ENCODE measurements at regions not wholly inside any gene's neighbourhood (a gene's known extent, or its start where the extent isn't known, plus 50 kb on each side); places are given as distances from the start of the nearest gene placed in this dataset.
"Not testable (repeated sequence)": the region's sequence is repeated elsewhere in the genome, so short reads cannot be mapped to it uniquely, and the experiment has no call there.

DNA sequence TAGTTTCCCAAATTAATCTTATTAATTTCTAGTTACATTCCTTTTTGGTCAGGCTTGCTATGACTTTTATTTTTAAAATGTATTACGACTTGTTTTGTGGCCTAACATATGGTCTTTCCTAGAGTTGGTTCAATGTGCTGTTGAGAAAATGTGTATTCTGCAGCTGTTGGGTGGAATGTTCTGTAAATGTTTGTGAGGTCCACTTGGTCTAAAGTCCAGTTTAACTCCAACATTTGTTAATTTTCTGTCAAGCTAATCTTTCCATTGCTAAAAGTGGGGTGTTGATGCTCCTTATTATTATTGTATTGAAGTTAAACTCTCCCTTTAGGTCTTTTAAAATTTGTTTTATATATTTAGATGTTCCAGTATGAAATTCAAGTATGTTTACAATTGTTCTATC lies 1010.8 kb upstream of the EDIL3 start:
- no peak overlapping the region for H3K4me3 ChIP-seq (ENCODE audit: low read depth, low read length)
- in situ Hi-C loops (cut with HindIII; ENCODE audit: low sequenced_read_pairs), result no loop called here
- TF ChIP-seq, protein P1, sequence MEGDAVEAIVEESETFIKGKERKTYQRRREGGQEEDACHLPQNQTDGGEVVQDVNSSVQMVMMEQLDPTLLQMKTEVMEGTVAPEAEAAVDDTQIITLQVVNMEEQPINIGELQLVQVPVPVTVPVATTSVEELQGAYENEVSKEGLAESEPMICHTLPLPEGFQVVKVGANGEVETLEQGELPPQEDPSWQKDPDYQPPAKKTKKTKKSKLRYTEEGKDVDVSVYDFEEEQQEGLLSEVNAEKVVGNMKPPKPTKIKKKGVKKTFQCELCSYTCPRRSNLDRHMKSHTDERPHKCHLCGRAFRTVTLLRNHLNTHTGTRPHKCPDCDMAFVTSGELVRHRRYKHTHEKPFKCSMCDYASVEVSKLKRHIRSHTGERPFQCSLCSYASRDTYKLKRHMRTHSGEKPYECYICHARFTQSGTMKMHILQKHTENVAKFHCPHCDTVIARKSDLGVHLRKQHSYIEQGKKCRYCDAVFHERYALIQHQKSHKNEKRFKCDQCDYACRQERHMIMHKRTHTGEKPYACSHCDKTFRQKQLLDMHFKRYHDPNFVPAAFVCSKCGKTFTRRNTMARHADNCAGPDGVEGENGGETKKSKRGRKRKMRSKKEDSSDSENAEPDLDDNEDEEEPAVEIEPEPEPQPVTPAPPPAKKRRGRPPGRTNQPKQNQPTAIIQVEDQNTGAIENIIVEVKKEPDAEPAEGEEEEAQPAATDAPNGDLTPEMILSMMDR (IDR thresholded peaks at IDR 0.05; ENCODE audit: low read depth, low read length, missing control alignments), result no peak
- no peak for DNase-seq (ENCODE audit: low read depth)

DNA sequence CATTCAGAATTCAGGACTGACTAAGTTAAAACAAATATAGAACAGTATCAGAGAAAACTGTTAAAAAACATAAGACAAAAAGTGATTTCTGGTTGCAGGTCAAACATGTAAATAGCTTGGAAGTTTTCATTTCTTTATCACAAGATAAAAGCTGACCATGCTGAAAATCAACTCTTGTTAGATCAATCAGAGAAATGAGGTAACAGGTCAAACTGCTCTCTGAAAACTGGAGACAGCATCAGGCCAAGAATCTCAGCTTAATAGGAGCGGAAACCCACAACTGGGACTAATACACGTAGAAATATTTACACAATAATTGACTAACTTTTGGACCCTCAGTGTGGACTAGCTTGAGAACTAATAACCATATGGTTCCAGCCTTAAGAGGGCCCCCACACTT lies 1012.8 kb upstream of the EDIL3 start:
- no peak for DNase-seq (ENCODE audit: low read depth)
- in situ Hi-C loops (cut with HindIII; ENCODE audit: low sequenced_read_pairs), result no loop called here
- TF ChIP-seq, protein P1 (IDR thresholded peaks at IDR 0.05; ENCODE audit: low read depth, low read length, missing control alignments), result no peak
- no peak overlapping the region for H3K4me3 ChIP-seq (ENCODE audit: low read depth, low read length)

DNA sequence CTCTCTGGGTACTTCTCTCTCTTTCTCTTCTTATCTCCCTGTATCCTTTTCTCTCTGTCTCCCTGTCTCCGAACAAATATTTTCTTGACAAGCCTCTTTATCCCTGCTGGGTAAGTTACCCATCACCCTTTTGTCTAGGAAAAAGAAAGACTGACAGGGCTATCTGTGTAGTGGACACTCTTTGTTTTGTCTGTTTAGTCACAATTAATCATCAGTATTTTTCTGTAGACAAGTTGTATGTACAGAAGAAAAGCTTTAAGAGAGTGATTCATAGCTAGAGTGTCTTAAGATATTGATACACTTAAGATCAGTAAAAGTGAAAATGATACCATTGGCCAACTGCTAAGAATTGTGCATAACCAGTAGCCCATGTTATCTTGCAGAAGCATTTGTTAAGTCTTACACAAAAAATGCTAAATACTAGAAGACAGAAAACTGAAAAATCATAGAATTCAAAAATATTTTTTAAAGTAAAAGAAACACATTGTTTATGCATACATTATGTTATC lies 1043.8 kb upstream of the EDIL3 start:
- no peak overlapping the region for H3K4me3 ChIP-seq (ENCODE audit: low read depth, low read length)

DNA sequence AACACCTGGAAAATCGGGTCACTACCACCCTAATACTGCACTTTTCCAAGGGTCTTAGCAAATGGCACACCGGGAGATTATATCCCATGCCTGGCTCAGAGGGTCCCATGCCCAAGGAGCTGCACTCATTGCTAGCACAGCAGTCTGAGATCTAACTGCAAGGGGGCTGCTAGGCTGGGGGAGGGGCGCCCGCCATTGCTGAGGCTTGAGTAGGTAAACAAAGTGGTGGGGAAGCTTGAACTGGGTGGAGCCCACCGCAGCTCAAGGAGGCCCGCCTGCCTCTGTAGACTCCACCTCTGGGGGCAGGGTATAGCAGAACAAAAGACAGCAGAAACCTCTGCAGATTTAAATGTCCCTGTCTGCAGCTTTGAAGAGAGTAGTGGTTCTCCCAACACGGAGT lies 1047.0 kb upstream of the EDIL3 start:
- in situ Hi-C loops (cut with HindIII; ENCODE audit: low sequenced_read_pairs), result not testable (repeated sequence)

More for the DNA sequence above, 1043.8 kb upstream of the EDIL3 start:
- TF ChIP-seq, protein P1 (IDR thresholded peaks at IDR 0.05; ENCODE audit: low read depth, low read length, missing control alignments), result no peak
- in situ Hi-C loops (cut with HindIII; ENCODE audit: low sequenced_read_pairs), result no loop called here
- DNase-seq (ENCODE audit: low read depth), result no peak

DNA sequence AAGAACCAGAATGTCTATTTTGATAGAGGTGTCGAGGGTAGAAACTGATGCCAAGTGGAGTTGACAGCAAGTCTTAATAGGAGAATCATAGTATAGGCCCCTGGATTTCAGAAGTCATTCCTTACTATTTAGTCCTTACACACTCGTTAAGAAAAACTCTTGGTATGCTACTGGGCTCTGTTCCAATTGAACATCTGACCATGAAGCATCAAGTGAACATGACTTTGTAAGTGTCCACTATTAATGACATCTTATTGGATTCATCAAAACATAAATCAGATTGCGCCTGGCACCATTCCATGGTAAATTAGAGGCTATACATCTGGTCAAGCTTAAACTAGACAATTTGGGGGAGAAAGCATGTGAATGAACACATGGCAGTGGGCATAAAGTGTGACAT lies 1056.5 kb upstream of the EDIL3 start:
- in situ Hi-C loops (cut with HindIII; ENCODE audit: low sequenced_read_pairs), result no loop called here
- TF ChIP-seq, protein P1 (IDR thresholded peaks at IDR 0.05; ENCODE audit: low read depth, low read length, missing control alignments), result no peak
- peak; percentile 1 for DNase-seq (ENCODE audit: low read depth)
- H3K4me3 ChIP-seq (ENCODE audit: low read depth, low read length), result no peak overlapping the region

More for the DNA sequence above, 1047.0 kb upstream of the EDIL3 start:
- not testable (repeated sequence) for H3K4me3 ChIP-seq (ENCODE audit: low read depth, low read length); DNase-seq (ENCODE audit: low read depth)

DNA sequence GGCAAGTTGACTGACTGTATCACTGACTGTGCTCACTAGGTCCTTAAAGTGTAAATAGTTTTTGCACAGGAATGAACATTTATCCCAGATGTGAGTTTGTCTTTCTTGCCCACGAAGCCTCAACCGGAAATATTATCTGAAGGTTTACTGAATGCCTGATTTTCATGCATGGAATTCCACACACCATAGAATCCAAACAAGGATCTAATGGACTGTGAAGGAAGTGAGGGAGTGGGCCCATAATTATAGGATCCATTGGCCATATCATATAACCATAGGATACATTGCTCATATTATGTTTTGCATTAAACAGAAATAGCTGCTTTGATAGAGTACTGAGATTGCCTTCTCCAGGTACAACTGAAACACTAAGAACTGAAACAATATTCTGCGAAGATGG lies 1057.2 kb upstream of the EDIL3 start:
- TF ChIP-seq, protein P1 (IDR thresholded peaks at IDR 0.05; ENCODE audit: low read depth, low read length, missing control alignments), result no peak
- H3K4me3 ChIP-seq (ENCODE audit: low read depth, low read length), result no peak overlapping the region

DNA sequence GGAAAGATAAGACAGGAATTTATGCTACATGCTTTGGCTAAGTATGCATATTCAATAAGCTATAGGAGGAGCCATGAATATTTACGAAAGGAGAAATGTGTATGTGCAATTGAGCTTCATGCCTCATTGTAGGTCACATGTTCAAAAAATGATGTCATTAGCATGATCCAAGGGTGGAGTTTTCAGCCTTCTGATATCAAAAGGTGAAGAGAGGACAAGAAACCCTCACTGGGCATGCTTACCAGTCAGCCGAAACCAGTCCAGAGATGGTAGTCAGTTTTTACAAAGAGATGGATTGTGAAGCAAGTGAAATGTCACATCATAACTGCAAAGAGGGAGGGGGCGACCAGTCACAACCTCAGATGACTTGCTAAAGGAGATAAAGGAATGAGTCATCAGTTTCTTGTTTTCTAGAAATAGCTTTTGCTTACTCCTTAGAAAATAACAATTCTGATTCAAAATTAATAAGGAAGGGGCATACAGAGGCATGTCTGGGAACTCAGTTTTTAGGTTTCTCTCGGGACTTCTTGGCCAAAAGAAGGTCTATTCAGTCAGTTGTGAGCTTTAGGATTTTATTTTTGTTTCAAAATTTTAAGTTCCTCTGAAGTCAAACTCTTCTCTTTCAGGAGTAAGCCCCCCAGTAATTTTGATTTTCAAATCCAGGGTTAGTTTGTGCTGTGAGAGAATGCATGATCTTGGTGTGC lies 1067.8 kb upstream of the EDIL3 start:
- in situ Hi-C loops (cut with HindIII; ENCODE audit: low sequenced_read_pairs), result no loop called here
- TF ChIP-seq, protein P1 (IDR thresholded peaks at IDR 0.05; ENCODE audit: low read depth, low read length, missing control alignments), result no peak
- no peak for DNase-seq (ENCODE audit: low read depth)
- no peak overlapping the region for H3K4me3 ChIP-seq (ENCODE audit: low read depth, low read length)

More for the DNA sequence above, 1057.2 kb upstream of the EDIL3 start:
- in situ Hi-C loops (cut with HindIII; ENCODE audit: low sequenced_read_pairs), result no loop called here
- DNase-seq (ENCODE audit: low read depth), result no peak
